ENCODE measurements at regions not wholly inside any gene's neighbourhood (a gene's known extent, or its start where the extent isn't known, plus 50 kb on each side); places are given as distances from the start of the nearest gene placed in this dataset.

- no peak for TF ChIP-seq CTCF (IDR thresholded peaks at IDR 0.05; ENCODE audit: unreplicated experiment in 3 of 3)
- Mint-ChIP-seq H3K27me3 (ENCODE audit: low read depth) (peaks cover 5% of the 10 kb centered on the region), H3K36me3 (ENCODE audit: low read depth) (no peaks in the 10 kb centered on the region), H3K9me3 (no peaks in the 10 kb centered on the region), H3K27ac (peak overlapping the region in 2 of 3 experiments; percentile 40 to 62), H3K4me1 (peaks cover 37% of the 10 kb centered on the region), H3K4me3 (peak overlapping the region; percentile 92 to 99 (median 98))
Observed at GRCh38 chr6:56841381-56841749, 113.5 kb upstream of the BEND6 start.

GRCh38 chr6:56840467-56841380 lies 114.2 kb upstream of the BEND6 start:
- H3K4me1 Mint-ChIP-seq: peaks cover 37% of the 10 kb centered on the region
- no peak for TF ChIP-seq CTCF (IDR thresholded peaks at IDR 0.05; ENCODE audit: unreplicated experiment in 3 of 3)
- no peaks in the 10 kb centered on the region for H3K36me3 Mint-ChIP-seq (ENCODE audit: low read depth)
- no peaks in the 10 kb centered on the region for H3K9me3 Mint-ChIP-seq
- H3K4me3 Mint-ChIP-seq: peak overlapping the region; percentile 92 to 99 (median 98)
- H3K27ac Mint-ChIP-seq: peak overlapping the region; percentile 40 to 62 (median 48)
- H3K27me3 Mint-ChIP-seq (ENCODE audit: low read depth): peaks cover 5% of the 10 kb centered on the region

- no peaks in the 10 kb centered on the region for H3K9me3 Mint-ChIP-seq
- no peak overlapping the region for H3K27ac Mint-ChIP-seq
- peaks cover 34% of the 10 kb centered on the region for H3K4me1 Mint-ChIP-seq
- peaks cover 5% of the 10 kb centered on the region for H3K27me3 Mint-ChIP-seq (ENCODE audit: low read depth)
- peak overlapping the region in 1 of 3 experiments; percentile 19 for H3K4me3 Mint-ChIP-seq
- H3K36me3 Mint-ChIP-seq (ENCODE audit: low read depth): no peaks in the 10 kb centered on the region
- TF ChIP-seq CTCF (IDR thresholded peaks at IDR 0.05; ENCODE audit: unreplicated experiment in 3 of 3): no peak
Observed at GRCh38 chr6:56839533-56840183, 115.2 kb upstream of the BEND6 start.

GRCh38 chr6:56838965-56839364 lies 115.9 kb upstream of the BEND6 start:
- Mint-ChIP-seq H3K4me1 (peaks cover 29% of the 10 kb centered on the region), H3K27me3 (ENCODE audit: low read depth) (peaks cover 5% of the 10 kb centered on the region), H3K36me3 (ENCODE audit: low read depth) (no peaks in the 10 kb centered on the region), H3K27ac (no peak overlapping the region), H3K9me3 (no peaks in the 10 kb centered on the region), H3K4me3 (no peak overlapping the region)
- no peak for TF ChIP-seq CTCF (IDR thresholded peaks at IDR 0.05; ENCODE audit: unreplicated experiment in 3 of 3)

GRCh38 chr6:56838016-56838555 lies 116.8 kb upstream of the BEND6 start:
- no peak overlapping the region for H3K4me3 Mint-ChIP-seq
- peaks cover 33% of the 10 kb centered on the region for H3K4me1 Mint-ChIP-seq
- TF ChIP-seq CTCF (IDR thresholded peaks at IDR 0.05; ENCODE audit: unreplicated experiment in 3 of 3): no peak
- H3K27me3 Mint-ChIP-seq (ENCODE audit: low read depth): peaks cover 5% of the 10 kb centered on the region
- no peaks in the 10 kb centered on the region for H3K36me3 Mint-ChIP-seq (ENCODE audit: low read depth)
- no peak overlapping the region for H3K27ac Mint-ChIP-seq
- no peaks in the 10 kb centered on the region for H3K9me3 Mint-ChIP-seq
